ENCODE measurements at regions not wholly inside any gene's neighbourhood (a gene's known extent, or its start where the extent isn't known, plus 50 kb on each side); places are given as distances from the start of the nearest gene placed in this dataset.

- 55 to 75% methylated on average over 2 of the region's 2 CpGs for WGBS, 2 donors (ENCODE audit: low coverage in 1 of 2)
- Histone ChIP-seq H3K9me3 (peaks cover 10 to 18% of the 10 kb centered on the region in 2 donors), H3K36me3 (no peaks in the 10 kb centered on the region), H3K4me1 (peaks cover 0 to 8% (median 0%) of the 10 kb centered on the region in 4 donors), H3K27me3 (no peaks in the 10 kb centered on the region), H3K27ac (no peak overlapping the region), H3K4me3 (no peak overlapping the region)
- intact Hi-C loops (cut with DNase I; ENCODE audit: low total_unique reads) (no loop called here), in situ Hi-C loops (cut with MboI; ENCODE audit: low pct_ligation_motif_present in 1 of 4, low pct_unique_long_range_greater_than_20kb in 1 of 4, low sequenced_read_pairs in 3 of 4) (no loop called here)
- DNase-seq, result no peak
- TF ChIP-seq CTCF (IDR thresholded peaks at IDR 0.05), result no peak
- TF ChIP-seq POLR2A (IDR thresholded peaks at IDR 0.05), result no peak
- TF ChIP-seq EP300 (IDR thresholded peaks at IDR 0.05; ENCODE audit: low read depth), result no peak
- TF ChIP-seq POLR2AphosphoS5 (IDR thresholded peaks at IDR 0.05), result no peak
These were observed 59.6 kb upstream of the MBOAT2 start for GRCh38 chr2:9063023-9063606.

- Histone ChIP-seq H3K36me3 (no peaks in the 10 kb centered on the region), H3K27me3 (no peaks in the 10 kb centered on the region), H3K4me3 (no peak overlapping the region), H3K9me3 (peaks cover 5% of the 10 kb centered on the region in 2 donors), H3K27ac (no peak overlapping the region), H3K4me1 (peaks cover 0 to 8% (median 0%) of the 10 kb centered on the region in 4 donors)
- intact Hi-C loops (cut with DNase I; ENCODE audit: low total_unique reads) (no loop called here), in situ Hi-C loops (cut with MboI; ENCODE audit: low pct_ligation_motif_present in 1 of 4, low pct_unique_long_range_greater_than_20kb in 1 of 4, low sequenced_read_pairs in 3 of 4) (no loop called here)
- no peak for DNase-seq
- TF ChIP-seq POLR2A (IDR thresholded peaks at IDR 0.05) (no peak), POLR2AphosphoS5 (IDR thresholded peaks at IDR 0.05) (no peak), EP300 (IDR thresholded peaks at IDR 0.05; ENCODE audit: low read depth) (no peak), CTCF (IDR thresholded peaks at IDR 0.05) (no peak)
- WGBS, 2 donors (ENCODE audit: low coverage in 1 of 2), result 77 to 78% methylated on average over 4 of the region's 4 CpGs
These were observed 57.3 kb upstream of the MBOAT2 start for GRCh38 chr2:9060819-9061218.

- Histone ChIP-seq H3K27me3 (no peaks in the 10 kb centered on the region), H3K36me3 (no peaks in the 10 kb centered on the region), H3K4me1 (peaks cover 0 to 8% (median 0%) of the 10 kb centered on the region in 4 donors), H3K4me3 (no peak overlapping the region), H3K9me3 (no peaks in the 10 kb centered on the region), H3K27ac (no peak overlapping the region)
- TF ChIP-seq POLR2A (IDR thresholded peaks at IDR 0.05), result no peak
- TF ChIP-seq CTCF (IDR thresholded peaks at IDR 0.05), result no peak
- no peak for TF ChIP-seq POLR2AphosphoS5 (IDR thresholded peaks at IDR 0.05)
- TF ChIP-seq EP300 (IDR thresholded peaks at IDR 0.05; ENCODE audit: low read depth), result no peak
- DNase-seq, result no peak
- in situ Hi-C loops (cut with MboI; ENCODE audit: low pct_ligation_motif_present in 1 of 4, low pct_unique_long_range_greater_than_20kb in 1 of 4, low sequenced_read_pairs in 3 of 4), result no loop called here
- intact Hi-C loops (cut with DNase I; ENCODE audit: low total_unique reads), result no loop called here
- WGBS, 2 donors (ENCODE audit: low coverage in 1 of 2), result 75 to 77% methylated on average over 8 to 9 of the region's 9 CpGs
These were observed 54.7 kb upstream of the MBOAT2 start for GRCh38 chr2:9057939-9058761.

GRCh38 chr2:9055471-9055870 is 52.0 kb upstream of the MBOAT2 start:
- H3K27me3 ChIP-seq, result no peaks in the 10 kb centered on the region
- no peak overlapping the region for H3K4me3 ChIP-seq
- in situ Hi-C loops (cut with MboI; ENCODE audit: low pct_ligation_motif_present in 1 of 4, low pct_unique_long_range_greater_than_20kb in 1 of 4, low sequenced_read_pairs in 3 of 4), result no loop called here
- H3K27ac ChIP-seq, result no peak overlapping the region
- intact Hi-C loops (cut with DNase I; ENCODE audit: low total_unique reads), result no loop called here
- WGBS, 2 donors (ENCODE audit: low coverage in 1 of 2), result 84 to 91% methylated on average over 3 to 4 of the region's 4 CpGs
- TF ChIP-seq POLR2AphosphoS5 (IDR thresholded peaks at IDR 0.05) (no peak), CTCF (IDR thresholded peaks at IDR 0.05) (no peak), POLR2A (IDR thresholded peaks at IDR 0.05) (no peak), EP300 (IDR thresholded peaks at IDR 0.05; ENCODE audit: low read depth) (no peak)
- peaks cover 0 to 5% (median 0%) of the 10 kb centered on the region in 4 donors for H3K4me1 ChIP-seq
- H3K9me3 ChIP-seq, result no peaks in the 10 kb centered on the region
- H3K36me3 ChIP-seq, result no peaks in the 10 kb centered on the region
- no peak for DNase-seq

All from transverse colon (tissue), 4 donors.